Lower leg skin (tissue), 4 donors: ENCODE measurements at regions not wholly inside any gene's neighbourhood (a gene's known extent, or its start where the extent isn't known, plus 50 kb on each side); places are given as distances from the start of the nearest gene placed in this dataset.

ENCODE experiments used
- DNase-seq, 2 donors: peaks; one replicate each; pipeline ENCODE4 v3.0.0-alpha.2; 2019; ENCODE audit warnings: low spot score in 2 of 2
- H3K4me3 ChIP-seq: fragments of 200-600 bp; sonication (generic); 2 replicates; pipeline ENCODE4 v1.5.1; 2017; ENCODE audit warnings: mild to moderate bottlenecking, low read depth; ENCODE audit not compliant: poor library complexity, severe bottlenecking
- CTCF ChIP-seq, 3 donors: fragments of 450-650 bp; IDR thresholded peaks; one replicate each; pipeline ENCODE4 v1.5.1; 2016; ENCODE audit warnings: antibody characterized with exemption in 3 of 3, mild to moderate bottlenecking in 3 of 3, moderate library complexity in 2 of 3
- POLR2A ChIP-seq, 2 donors: fragments of 450-650 bp; IDR thresholded peaks; one replicate each; pipeline ENCODE4 v1.6.1; 2016 to 2017; ENCODE audit warnings: antibody characterized with exemption in 2 of 2, mild to moderate bottlenecking in 1 of 2, moderate library complexity in 1 of 2
- WGBS, 2 donors: methylation state at CpG; one replicate each; pipeline ENCODE4 v1.1.5; 2018; 5-methylcytosine and 5-hydroxymethylcytosine counted together
- intact Hi-C: fragments of 100-400 bp; cut with DNase I; formaldehyde crosslinking; loops from one replicate; pipeline ENCODE4 v1.15.0; 2023; ENCODE audit warnings: low total_unique reads

DNA sequence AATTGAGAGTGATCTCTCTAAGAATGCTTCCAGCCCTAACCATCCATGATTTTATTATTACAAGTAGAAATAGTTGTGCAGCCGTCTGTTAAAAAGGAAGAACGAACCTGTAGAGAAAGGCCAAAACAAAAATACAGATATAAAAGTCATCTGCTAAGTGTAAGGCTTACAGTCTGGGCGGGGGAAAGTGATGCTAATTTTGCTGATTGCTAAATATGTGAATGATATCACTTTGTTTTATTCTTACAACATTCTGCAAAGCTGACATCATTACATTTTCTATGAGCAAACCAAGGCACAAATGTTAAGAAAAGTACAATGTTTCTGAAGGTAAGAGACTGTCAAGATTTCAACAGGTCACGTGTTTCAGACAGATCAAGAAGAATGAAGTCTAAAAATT, 101.5 kb upstream of the RAP1B start:
- intact Hi-C loops = no loop called here
- whole genome bisulfite sequencing, 2 donors = 87 to 90% methylated on average over 4 of the region's 4 CpGs
- DNase-seq = no peak
- no peak for TF ChIP-seq POLR2A (IDR thresholded peaks at IDR 0.05)
- no peak for TF ChIP-seq CTCF (IDR thresholded peaks at IDR 0.05)
- no peak overlapping the region for H3K4me3 ChIP-seq

GRCh38 chr12:68510397-68510796, 100.3 kb upstream of the RAP1B start:
- intact Hi-C loops = no loop called here

DNA sequence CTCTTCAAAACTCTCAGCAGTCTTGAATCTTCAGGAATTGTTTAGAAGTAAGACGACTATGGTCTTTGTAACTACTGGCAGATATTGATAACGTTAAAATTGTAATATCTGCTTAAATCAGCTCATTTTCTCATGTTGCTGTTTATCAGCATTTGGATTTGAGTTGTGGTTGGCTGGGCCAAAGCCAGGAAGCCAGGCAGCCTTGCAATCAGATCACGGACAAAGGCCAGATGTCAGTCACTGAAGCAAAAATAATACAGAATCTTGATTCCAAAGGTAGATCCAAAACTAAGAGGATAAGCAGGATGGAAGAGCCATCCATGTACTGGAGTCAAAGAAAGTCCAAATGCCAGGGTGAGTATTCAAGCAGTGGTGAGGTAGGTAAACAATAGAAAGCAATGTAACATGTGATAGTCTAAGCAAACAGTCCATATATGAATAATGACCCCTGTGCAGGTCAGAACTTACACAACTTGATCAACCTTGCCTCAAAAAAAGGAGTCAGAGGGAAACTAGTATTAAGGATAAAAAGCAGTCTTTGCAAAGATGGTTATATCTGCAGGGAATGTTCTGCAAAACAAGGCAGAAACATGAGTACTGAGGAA, 95.8 kb upstream of the RAP1B start:
- intact Hi-C loops = no loop called here
- no peak for DNase-seq
- WGBS, 2 donors = 82% methylated on average over 3 of the region's 3 CpGs
- TF ChIP-seq POLR2A (IDR thresholded peaks at IDR 0.05) = no peak
- no peak for TF ChIP-seq CTCF (IDR thresholded peaks at IDR 0.05)
- H3K4me3 ChIP-seq = no peak overlapping the region

More at GRCh38 chr12:68510397-68510796, 100.3 kb upstream of the RAP1B start:
- no peak for TF ChIP-seq POLR2A (IDR thresholded peaks at IDR 0.05)
- TF ChIP-seq CTCF (IDR thresholded peaks at IDR 0.05) = no peak
- no peak overlapping the region for H3K4me3 ChIP-seq
- 48 to 50% methylated on average over 1 of the region's 1 CpG for WGBS, 2 donors
- no peak for DNase-seq

DNA sequence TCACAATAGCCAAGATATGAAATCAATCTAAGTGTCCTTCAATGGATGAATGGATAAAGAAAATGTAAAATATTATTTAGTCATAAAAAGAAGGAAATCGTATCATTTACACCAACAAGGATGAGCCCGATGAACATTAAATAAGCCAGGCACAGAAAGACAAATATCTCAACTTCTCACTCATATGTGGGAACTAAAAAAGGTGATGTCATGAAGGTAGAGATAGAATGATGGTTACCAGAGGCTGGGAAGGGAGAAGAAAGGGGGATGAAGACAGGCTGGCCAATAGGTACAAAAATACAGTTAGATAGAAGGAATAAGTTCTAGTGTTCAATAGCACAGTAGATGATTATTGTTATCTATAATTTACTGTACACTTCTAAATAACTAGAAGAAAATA, 94.9 kb upstream of the RAP1B start:
- no peak overlapping the region for H3K4me3 ChIP-seq
- TF ChIP-seq CTCF (IDR thresholded peaks at IDR 0.05) = no peak
- no peak for TF ChIP-seq POLR2A (IDR thresholded peaks at IDR 0.05)
- intact Hi-C loops = no loop called here
- WGBS, 2 donors = 98% methylated on average over 2 of the region's 2 CpGs
- DNase-seq = no peak

GRCh38 chr12:68521321-68521839, 89.3 kb upstream of the RAP1B start:
- intact Hi-C loops = no loop called here
- 25 to 26% methylated on average over 5 of the region's 5 CpGs for WGBS, 2 donors
- TF ChIP-seq POLR2A (IDR thresholded peaks at IDR 0.05) = no peak
- DNase-seq = no peak
- H3K4me3 ChIP-seq = no peak overlapping the region

DNA sequence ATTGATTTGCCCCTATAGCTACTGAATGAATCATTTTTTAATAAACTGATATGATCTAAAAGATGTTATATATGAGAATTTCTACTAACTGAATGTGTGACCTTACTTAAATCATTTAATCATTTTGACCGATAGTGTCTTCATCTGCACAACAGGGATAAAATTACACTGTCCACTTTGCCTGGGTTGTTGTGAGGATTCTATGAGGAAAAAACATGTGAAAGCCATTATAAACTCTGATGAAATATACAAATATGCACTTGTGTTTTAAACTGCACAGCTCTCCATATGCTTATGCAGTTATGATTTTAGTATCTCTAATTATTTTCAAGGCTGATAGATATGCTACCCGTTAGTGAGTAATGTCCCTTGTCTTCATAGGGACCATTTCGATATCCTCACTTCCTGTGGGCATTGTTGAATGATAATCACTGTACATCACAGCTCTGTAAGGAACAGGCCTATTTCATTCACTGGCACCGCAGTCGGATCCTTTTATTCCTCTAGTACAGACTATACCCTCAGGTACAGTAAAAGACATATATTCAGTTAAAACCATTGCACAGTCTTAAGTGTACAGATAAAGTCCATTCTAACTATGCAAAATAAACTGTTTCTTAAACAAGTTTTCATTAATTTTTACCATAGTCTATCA, 88.7 kb upstream of the RAP1B start:
- intact Hi-C loops = no loop called here
- 66 to 75% methylated on average over 5 of the region's 5 CpGs for WGBS, 2 donors
- TF ChIP-seq POLR2A (IDR thresholded peaks at IDR 0.05) (no peak), CTCF (IDR thresholded peaks at IDR 0.05) (no peak)
- no peak overlapping the region for H3K4me3 ChIP-seq
- DNase-seq = no peak
